NCI-H2081 (cell line): ENCODE measurements at regions not wholly inside any gene's neighbourhood (a gene's known extent, or its start where the extent isn't known, plus 50 kb on each side); places are given as distances from the start of the nearest gene placed in this dataset.

Experiments used
- DNase-seq, 2 experiments: peaks; one replicate each; lab custom pipeline; 2025; lab: John Stamatoyannopoulos, UW

DNA sequence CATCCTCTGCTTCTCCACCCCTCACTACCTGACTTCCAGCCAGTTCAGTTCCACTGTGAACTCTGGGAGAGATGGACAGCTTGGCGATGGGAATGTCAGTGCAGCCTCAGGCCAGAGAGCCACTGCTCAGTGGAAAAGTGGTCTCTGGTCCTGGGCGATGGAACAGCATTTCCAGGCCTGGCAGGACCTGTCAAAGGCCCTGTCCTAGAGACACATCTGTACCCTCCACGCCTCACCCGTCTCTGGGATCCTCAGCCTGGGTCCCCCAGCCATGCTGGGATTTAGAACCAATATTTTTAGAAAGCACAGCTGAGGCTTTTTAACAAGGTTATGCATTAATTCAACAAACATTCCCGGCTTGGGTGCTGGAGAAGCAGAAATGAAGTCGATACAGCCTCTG is 165.7 kb downstream of the MN1 start:
- DNase-seq = no peak

DNA sequence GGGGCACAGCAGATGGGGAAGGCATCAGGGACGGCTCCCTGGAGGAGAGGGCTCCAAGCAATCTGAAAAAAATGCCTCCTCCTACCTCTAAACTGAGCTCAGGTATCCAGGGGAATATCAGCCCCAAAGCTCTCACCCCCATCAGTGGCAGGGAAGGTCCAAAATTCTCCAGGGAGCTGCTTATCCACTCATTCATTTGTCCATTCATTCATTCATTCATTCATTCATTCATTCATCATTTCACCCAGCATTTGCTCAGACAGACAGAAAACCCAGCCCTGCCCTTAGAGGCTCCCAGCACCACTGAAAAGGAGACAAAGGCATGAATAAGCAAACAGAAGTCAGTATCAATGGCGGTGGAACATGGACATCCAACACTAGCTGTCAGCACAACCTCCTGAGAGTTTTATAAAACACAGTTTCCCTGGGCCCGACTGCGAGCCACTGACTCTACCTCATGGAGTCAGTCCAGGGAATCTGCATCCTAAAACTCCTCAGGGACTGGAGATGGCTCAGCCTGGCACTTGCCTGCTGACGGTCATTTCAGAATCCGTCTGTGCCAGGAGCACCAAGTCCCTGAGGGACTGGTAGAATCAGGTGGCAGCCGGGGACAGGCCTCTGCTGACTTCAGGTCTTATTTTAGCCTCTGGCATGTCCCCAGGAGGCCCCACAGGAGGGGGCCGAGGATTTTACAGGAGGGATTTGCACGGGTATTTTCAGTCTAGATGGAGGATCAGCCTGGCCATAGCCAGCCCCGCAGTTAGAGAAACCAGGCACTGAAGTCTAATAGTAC is 164.6 kb downstream of the MN1 start:
- DNase-seq = no peak

DNA sequence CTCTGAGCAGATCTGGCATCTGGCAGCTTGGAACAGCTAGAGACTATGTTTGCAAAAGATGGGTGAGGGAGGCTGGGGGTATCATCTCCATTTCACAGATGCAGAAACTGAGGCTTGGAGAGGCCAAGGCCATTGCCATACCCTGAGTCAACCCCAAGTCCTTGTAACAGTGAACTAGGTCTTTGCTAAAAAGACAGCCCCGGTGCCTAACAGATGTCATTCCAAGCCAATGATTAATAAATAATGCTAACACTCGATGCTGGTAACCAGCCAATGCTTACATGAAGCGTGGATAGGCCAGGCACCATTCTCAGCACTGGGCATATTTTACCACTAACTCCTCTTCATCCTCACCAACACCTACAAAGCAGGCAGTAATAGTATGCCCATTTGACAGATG is 164.0 kb downstream of the MN1 start:
- DNase-seq = no peak

DNA sequence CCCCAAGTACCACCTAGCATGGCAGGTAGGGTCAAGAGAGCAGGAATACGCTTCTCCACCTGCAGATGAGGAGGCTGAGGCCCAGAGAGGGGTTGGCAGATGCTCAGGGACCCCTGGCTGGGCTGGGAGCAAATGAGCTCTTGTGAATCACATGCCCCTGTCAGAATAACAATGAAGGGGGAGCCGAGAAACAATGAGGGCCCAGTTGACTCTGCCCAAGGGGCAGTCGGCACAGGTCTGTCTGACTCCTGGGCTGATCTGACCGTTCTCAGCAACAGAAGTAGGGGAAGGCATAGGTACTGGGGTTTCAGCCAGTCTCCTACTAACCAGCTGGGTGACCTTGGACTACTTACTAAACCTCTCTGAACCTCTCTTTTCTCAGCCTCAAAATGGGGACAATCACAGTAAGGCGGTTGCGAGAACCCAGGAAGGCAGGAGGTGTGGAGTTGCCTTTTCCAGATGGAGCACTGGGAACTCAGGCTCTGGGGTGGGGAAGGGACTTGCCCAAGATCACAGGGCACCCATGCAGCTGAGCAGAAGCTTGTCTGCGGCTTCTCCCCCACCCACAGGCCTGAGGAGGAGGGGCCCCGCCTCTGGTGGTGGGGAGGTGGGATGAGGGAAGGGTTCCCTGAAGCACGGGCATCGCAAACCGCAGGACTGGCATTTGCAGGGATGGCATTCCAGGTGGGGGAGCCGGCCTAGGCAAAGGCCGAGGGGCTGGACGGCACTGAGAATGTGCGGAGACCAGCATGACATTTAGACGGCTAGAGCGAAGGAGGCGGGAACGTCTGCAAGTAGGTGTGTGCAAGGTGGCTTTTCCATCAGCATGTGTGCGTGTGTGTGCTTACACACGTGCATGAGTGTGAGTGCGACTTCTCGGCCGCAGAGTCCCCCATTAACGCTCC is 163.0 kb downstream of the MN1 start:
- DNase-seq = no peak

DNA sequence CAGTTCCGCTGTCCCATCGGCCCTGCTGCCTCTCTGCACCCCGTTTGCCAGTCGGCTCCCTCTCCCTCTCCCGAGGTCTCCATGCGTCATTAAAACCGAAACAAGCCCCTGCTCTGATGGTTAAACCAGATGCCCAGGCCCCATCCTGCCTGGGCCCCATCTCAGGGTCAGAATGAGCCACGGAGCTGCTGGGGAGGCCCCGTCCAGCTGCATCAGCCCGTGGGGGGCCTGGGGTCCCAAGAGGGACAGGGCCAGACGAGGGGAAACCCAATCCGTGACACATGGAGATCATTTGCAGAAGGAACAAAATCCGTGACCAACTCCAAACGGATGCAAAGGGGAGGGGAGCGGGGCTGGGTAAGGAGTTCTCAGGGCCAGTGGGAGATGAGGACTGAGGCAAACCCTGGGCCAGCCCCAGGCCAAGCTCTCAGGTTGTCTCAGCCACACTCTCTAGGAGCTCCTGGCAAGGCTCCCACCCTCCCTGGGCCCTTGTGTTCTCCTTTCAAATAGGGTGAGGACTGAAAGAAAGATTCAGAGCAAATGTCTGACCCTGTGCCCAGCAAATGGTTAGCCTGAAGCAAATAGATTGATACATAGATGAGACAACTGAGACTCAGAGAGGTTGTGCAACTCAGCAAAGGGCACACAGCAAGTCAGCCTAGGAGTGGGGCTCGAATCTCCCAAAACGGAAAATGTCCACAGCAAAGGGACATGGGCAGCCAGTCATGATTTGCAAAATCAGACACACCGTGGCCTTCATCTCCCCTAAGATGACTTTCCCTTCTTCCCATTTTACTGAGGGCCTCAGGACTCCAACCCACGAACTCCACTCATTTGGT is 162.1 kb downstream of the MN1 start:
- no peak for DNase-seq

DNA sequence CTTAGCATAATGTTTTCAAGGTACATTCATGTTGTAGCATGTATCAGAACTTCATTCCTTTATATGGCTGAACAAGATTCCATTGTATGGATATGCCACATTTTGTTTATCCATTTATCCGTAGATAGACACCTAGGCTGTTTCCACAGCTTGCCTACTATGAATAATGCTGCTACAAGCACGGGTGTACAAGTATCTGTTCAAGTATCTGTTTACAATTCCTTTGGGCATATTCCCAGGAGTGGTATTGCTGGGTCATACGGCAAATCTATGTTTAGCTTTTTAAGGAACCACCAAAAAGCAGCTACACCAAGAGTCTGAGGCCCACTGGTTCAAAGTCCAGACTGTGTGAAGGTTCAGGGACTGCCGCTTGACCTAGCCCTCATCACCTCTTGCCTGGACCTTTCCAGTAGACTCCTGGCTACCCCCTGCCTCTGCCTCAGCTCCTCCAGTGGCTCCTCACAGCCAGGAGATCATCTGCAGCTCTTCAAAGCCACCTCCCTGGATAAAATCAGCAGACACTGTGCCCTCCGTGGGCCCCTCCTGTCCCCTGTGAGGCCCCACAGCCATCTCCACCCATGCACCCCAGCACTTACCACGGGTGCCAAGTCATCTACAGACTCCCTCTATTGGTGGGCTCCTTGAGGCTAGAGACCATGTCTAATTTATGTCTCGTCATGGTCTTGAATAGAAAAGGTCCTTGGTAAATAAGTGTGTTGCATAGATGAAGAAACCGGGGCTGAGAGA is 160.3 kb downstream of the MN1 start:
- no peak for DNase-seq

DNA sequence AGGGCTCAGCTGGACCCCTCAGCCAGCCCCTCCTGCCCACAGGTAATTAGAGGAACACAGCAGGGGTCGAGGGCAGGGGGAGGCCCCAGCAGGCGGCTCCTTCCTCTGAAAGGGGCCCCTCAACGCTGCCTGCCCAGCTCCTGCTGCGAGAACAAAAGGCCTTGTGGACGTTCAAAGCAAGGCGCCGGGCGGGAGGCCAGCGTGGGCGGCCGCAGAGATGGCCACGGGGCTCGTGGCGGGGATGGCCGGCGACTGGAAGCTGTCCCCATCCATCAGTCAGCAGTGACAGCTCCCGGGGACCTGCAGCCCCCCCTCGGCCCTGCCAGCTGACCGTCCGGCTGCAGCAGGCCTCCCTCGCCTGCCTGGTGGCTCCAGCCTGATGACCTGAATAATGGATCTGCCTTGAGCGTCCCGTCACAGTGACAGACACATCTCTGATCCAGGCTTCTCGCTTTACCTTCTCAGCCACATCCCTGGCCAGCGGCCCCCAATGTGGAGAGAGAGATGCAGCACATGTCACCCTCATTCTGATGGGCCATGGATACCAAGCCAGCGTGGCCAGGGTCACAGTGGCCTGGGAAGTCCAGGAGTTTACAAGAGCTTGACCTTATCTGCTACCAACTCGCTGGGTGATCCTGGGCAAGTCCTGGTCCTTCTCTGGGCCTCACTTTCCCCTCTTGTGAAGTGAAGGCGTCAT is 159.3 kb downstream of the MN1 start:
- no peak for DNase-seq

DNA sequence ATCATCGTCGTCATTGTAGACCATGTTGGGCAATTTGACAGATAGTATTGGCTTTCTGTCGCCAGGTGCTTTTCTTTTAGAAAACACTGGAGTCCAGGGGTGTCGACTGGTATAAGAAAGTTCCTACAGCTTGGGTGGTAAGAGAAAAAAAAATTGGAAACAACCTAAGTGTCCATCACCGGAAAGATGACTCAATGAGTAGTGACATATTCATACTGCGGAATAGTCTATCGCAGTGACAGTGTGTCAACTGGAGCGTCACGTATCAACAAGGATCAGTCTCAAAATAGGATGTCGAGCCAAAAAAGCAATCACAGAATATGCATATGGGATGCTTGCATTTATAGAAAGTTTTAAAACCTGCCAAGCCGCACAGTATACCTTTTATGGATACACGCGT is 157.6 kb downstream of the MN1 start:
- no peak for DNase-seq

DNA sequence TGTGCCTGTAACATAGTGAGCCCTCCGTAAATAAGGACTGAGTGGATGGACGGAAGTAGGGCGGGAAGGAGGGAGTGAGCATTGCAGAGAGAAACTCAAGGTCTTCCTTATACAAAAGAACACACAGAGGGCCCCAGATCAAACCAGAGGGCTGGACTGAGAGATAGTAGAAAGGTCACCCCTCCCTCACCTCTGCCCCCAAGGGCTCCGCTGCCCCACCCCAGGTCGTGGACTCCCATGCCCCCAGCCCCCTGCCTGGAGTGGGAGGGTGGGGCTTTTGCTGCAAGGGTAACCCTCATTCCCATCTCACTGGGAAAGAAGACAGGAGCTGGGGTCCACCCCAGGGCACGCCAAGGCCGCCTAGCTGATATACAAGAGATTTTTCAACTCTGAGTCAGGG is 157.0 kb downstream of the MN1 start:
- DNase-seq = no peak

DNA sequence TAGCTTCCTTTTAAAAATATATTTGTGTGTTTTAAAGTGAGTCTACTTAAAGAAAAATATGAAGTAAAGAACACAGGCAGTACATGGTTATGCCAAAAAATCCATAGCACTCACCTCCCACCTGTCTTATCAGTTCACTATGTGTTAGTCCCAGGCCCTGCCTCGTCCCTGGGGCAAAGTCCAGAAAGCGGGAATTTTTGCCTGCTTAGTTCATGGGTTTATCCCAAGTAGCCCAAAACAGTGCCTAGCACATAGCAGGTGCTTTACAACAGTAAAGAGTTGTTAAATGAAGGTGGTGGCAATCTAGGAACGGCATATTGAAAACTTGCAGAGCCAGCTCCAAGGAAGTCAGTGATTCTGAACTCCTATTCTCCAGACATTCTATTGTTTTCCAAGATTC is 154.0 kb downstream of the MN1 start:
- DNase-seq = no peak

DNA sequence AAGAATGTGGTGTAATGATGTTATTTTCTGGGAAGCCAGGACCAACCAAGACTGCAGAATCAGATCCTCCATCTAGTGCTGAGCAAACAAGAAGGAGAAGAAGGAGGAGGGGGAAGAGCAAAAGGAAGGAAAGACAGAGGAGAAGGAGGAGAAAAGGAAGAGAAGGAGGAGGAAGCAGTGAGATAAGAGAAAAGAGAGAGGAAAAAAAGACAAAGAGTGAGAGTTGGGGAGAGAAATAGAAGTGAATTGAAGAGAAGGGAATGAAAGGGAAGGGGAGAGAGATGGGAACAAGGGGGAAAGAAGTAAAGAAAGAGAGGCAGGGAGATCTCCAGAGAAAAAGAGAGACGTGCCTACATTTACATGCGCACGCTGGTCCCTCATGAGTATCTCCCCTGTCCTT is 153.5 kb downstream of the MN1 start:
- DNase-seq = no peak

DNA sequence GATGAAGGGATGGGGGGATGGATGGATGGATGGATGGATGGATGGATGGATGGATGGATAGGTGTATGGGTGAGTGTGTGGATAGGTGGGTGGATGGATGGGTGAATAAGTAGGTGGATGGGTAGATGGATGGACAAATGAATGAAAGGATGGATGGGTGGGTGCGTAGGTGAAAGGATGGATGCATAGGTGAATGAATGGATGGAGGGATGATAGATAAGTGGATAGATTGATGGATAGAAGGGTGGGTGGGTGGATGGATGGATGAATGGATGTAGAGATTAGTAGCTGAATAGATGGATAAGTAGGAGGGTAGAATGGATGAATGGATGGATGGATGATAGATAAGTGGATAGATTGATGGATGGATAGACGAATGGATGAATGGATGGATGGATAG is 152.7 kb downstream of the MN1 start:
- no peak for DNase-seq

DNA sequence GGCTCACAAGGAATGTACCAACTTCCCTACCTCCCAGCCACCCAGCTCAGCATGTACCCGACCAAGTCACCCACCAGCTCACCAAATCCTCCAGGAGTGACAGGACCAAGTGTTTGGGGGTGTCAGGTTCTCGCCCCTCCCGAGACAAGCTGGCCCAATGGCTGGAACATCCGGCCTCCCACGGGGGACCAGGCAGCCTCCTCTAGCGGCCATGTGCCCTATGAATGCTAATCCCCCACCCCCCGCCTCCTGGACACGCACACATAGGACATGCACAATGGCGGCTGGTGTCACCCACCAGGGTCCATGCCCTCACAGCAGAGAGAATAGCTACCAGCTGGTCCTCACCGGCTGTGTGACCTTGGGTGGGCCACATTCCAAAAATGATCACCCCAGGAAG is 151.0 kb downstream of the MN1 start:
- no peak for DNase-seq

DNA sequence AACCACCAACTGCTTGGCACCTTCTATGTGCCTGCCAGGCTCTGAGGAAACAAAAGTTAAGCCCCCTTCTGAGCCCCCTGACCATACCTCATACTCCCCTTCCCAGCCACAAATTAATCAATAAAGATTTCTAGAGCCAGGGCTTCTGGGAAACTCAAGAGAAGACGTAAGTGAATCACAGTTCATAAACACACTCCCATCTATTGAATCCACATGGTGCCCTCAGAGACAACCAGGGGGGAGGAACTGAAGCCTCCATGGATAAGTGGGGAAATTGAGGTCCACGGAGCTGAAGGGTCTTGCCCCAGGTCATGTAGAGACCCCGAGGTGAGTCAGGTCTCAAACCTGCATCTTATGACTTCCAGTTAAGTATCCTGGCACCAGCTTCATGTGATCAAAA is 150.6 kb downstream of the MN1 start:
- no peak for DNase-seq

DNA sequence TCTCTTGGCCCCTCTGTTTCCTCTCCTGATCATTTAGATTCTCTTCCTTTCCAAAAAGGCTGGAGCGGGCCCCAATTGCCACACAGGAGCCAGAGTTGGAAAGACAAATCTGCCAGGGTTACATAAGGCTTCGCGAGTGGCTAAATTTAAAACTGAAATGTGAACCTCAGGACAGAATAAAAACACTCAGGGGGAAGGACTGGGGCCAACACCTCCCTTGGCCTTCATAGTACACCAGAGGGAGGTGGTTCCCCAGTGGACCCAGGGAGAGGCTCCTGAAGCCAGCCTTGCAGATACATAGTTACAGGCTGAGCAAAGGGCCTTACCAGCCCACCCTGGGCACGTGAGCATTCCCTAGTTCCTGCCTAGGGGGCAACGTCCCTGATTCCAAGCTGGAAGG is 150.1 kb downstream of the MN1 start:
- DNase-seq = no peak

DNA sequence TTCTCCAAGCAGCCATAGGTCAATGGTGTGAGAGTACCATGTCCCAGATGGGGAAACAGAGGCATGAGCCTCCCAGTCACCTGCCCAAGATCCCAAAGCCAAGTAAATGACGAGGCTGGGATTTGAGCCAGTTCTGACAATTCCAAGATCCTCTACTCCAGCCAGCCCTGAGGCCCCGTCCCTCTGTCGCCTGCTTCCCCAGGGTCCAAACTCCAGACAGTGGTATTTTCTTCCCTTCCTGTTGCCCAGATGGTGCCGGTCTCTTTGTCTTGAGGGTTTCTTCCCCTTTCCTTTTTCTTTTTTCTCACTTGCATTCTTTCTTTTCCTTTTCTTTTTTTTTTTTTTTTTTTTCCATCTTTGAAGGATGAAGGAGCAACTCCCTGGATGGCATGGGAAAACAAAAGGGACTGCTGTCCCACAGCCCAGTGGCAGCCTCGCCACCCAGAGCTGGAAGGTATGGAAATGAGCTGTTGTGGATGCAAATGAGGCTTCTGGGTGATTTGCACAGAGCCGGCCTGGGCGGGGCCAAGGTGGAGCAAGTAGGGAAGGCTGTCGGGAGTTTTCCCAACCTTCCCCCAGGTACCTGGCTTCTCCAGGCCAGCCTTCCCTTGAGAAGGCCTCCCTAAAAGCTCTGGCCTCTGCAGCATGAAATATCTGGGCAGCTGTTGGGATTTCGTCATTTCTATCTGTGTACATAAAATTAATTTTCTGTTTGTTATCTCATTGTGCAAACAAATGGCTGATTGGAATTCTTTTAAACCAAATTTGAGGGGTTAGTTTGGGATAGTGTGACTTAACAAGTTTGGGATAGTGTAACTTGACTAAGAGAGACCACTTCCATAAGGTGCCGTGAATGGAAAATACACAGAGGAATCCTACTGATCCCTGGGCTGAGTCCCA is 146.8 kb downstream of the MN1 start:
- DNase-seq = no peak

DNA sequence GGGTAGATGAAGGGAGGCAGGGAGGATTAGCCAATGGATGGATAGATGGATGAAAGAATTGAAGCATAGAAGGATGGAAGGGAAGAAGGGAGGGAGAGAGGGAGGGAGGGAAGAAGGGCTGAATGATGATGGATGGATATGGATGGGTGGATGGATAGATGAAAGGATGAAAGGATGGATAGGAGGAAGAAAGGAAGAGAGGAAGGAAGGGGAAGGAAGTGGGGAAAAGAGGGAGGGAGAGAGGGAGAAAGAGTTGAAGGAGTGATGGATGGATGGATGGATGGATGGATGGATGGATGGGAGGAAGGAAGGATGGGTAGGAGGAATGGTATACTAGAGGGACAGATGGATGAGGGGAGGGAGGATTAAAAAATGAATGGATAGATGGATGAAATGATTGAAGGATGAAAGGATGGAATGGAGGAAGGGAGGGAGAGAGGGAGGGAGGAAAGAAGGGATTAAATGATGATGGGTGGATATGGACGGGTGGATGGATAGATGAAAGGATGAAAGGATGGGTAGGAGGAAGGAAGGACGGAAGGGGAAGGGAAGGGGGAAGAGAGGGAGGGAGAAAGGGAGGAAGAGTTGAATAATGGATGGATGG is 145.9 kb downstream of the MN1 start:
- DNase-seq = no peak

DNA sequence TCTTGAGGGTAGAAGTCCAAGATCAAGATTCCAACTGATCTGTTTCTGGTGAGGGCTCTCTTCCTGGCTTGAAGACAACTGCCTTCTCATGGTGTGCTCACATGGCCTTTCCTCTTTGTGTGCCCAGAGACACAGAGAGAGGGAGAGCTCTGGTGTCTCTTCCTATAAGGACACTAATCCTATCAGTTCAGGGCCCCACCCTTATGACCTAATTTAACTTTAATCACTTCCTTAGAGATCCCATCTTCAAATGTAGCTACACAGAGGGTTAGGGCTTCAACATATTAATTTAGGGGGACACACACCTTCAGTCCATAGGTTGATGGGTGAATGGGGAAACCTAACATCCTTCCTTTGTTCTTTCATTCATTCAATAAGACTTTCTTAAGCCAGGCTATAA is 144.6 kb downstream of the MN1 start:
- no peak for DNase-seq

DNA sequence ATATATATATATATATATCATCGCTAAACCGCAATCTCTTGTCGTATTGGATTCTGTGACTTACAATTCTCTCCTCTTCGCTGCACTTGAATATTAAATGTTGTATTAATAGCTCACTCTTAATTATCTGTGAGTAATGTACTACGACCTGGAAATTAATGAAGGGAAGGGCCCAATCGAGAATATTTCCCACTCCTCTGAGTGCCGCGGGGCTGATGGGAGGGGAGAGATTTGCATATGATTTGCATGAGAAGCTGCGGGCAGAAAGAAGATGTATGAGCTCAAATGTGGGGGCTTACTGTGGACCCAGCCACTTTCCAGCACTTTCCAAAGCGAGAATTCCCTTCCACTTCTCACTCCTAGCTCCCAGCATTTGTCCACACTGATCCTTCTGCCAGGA is 141.2 kb downstream of the MN1 start:
- no peak for DNase-seq
